H9 (cell line): ENCODE measurements at regions not wholly inside any gene's neighbourhood (a gene's known extent, or its start where the extent isn't known, plus 50 kb on each side); places are given as distances from the start of the nearest gene placed in this dataset.
A peak's percentile ranks its signal among the peaks of the same experiment; 100 is the strongest.

Experiments
- DNase-seq: peaks from one replicate; pipeline ENCODE4 v3.0.0-alpha.2; 2017
- H2AFZ ChIP-seq: one replicate; pipeline ENCODE4 v1.6.1; 2013; ENCODE audit warnings: mild to moderate bottlenecking, low read length, control low read depth, moderate library complexity
- H2AK5ac ChIP-seq: 2 replicates; pipeline ENCODE4 v1.6.1; 2013; ENCODE audit warnings: low read length, control low read depth, mixed read lengths; ENCODE audit not compliant: insufficient read length
- H2BK120ac ChIP-seq: one replicate; pipeline ENCODE4 v1.6.1; 2013; ENCODE audit warnings: low read depth, mild to moderate bottlenecking, low read length, control low read depth, inconsistent platforms; ENCODE audit not compliant: poor library complexity, severe bottlenecking
- H2BK12ac ChIP-seq: 2 replicates; pipeline ENCODE4 v1.6.1; 2013; ENCODE audit warnings: low read length, control low read depth, mixed read lengths, low read depth; ENCODE audit not compliant: insufficient read length
- H2BK15ac ChIP-seq: 2 replicates; pipeline ENCODE4 v1.6.1; 2013; ENCODE audit warnings: low read depth, low read length, control low read depth
- H2BK20ac ChIP-seq: one replicate; pipeline ENCODE4 v1.6.1; 2013; ENCODE audit warnings: low read depth, mild to moderate bottlenecking, low read length, control low read depth, inconsistent platforms; ENCODE audit not compliant: poor library complexity, severe bottlenecking
- H2BK5ac ChIP-seq: 2 replicates; pipeline ENCODE4 v1.6.1; 2013; ENCODE audit warnings: low read length, control low read depth, mixed read lengths; ENCODE audit not compliant: insufficient read length
- H3K14ac ChIP-seq: 2 replicates; pipeline ENCODE4 v1.6.1; 2013; ENCODE audit warnings: low read length, control low read depth; ENCODE audit not compliant: insufficient read depth
- H3K18ac ChIP-seq: 2 replicates; pipeline ENCODE4 v1.6.1; 2013; ENCODE audit warnings: low read depth, mild to moderate bottlenecking, mixed read lengths, low read length, control low read depth; ENCODE audit not compliant: insufficient read length
- H3K23ac ChIP-seq: 2 replicates; pipeline ENCODE4 v1.6.1; 2013; ENCODE audit warnings: low read length, control low read depth, mixed read lengths, low read depth; ENCODE audit not compliant: insufficient read length
- H3K23me2 ChIP-seq: 2 replicates; pipeline ENCODE4 v1.6.1; 2013; ENCODE audit warnings: low read depth, mild to moderate bottlenecking, mixed read lengths, low read length, control low read depth; ENCODE audit not compliant: insufficient read length, poor library complexity, severe bottlenecking
- H3K27ac ChIP-seq: 2 replicates; pipeline ENCODE4 v1.5.1; 2013; ENCODE audit warnings: low read length, control low read depth, mixed read lengths, low read depth; ENCODE audit not compliant: insufficient read length
- H3K27me3 ChIP-seq: 2 replicates; pipeline ENCODE4 v1.6.1; 2013; ENCODE audit warnings: low read length, control low read depth, inconsistent platforms; ENCODE audit not compliant: insufficient read depth
- H3K4ac ChIP-seq: 2 replicates; pipeline ENCODE4 v1.6.1; 2013; ENCODE audit warnings: low read depth, mild to moderate bottlenecking, control low read depth, inconsistent platforms, low read length, moderate library complexity
- H3K4me1 ChIP-seq: 2 replicates; pipeline ENCODE4 v1.6.1; 2013; ENCODE audit warnings: low read length, control low read depth, inconsistent platforms; ENCODE audit not compliant: insufficient read depth
- H3K4me2 ChIP-seq: 2 replicates; pipeline ENCODE4 v1.6.1; 2013; ENCODE audit warnings: low read length, control low read depth, mixed read lengths; ENCODE audit not compliant: insufficient read length, insufficient read depth
- H3K56ac ChIP-seq: 2 replicates; pipeline ENCODE4 v1.6.1; 2013; ENCODE audit warnings: low read depth, mild to moderate bottlenecking, mixed read lengths, low read length, control low read depth; ENCODE audit not compliant: insufficient read length
- H3K79me1 ChIP-seq: 2 replicates; pipeline ENCODE4 v1.6.1; 2013; ENCODE audit warnings: low read depth, mild to moderate bottlenecking, moderate library complexity, low read length, control low read depth, inconsistent platforms; ENCODE audit not compliant: insufficient read depth, poor library complexity, severe bottlenecking
- H3K79me2 ChIP-seq: 2 replicates; pipeline ENCODE4 v1.6.1; 2013; ENCODE audit warnings: low read length, control low read depth, inconsistent platforms; ENCODE audit not compliant: insufficient read depth
- H3K9ac ChIP-seq: 2 replicates; pipeline ENCODE4 v1.6.1; 2013; ENCODE audit warnings: low read length, control low read depth, mixed read lengths; ENCODE audit not compliant: insufficient read length; ENCODE audit errors: extremely low read depth
- H3K9me3 ChIP-seq: one replicate; pipeline ENCODE4 v1.6.1; 2013; ENCODE audit warnings: low read depth, low read length, inconsistent platforms; ENCODE audit not compliant: control insufficient read depth
- H3T11ph ChIP-seq: one replicate; pipeline ENCODE4 v1.6.1; 2013; ENCODE audit warnings: mild to moderate bottlenecking, low read length, control low read depth, inconsistent platforms
- H4K20me1 ChIP-seq: one replicate; pipeline ENCODE4 v1.6.1; 2013; ENCODE audit not compliant: control insufficient read depth, insufficient read length, insufficient read depth
- H4K5ac ChIP-seq: 2 replicates; pipeline ENCODE4 v1.6.1; 2013; ENCODE audit warnings: low read depth, mild to moderate bottlenecking, mixed read lengths, low read length, control low read depth; ENCODE audit not compliant: insufficient read length
- H4K8ac ChIP-seq: replicated peaks from 2 replicates; pipeline ENCODE4 v1.6.1; 2013; ENCODE audit warnings: low read length, control low read depth, mixed read lengths, low read depth; ENCODE audit not compliant: insufficient read length
- H4K91ac ChIP-seq: 2 replicates; pipeline ENCODE4 v1.6.1; 2013; ENCODE audit warnings: low read depth, mild to moderate bottlenecking, moderate library complexity, mixed read lengths, low read length, control low read depth; ENCODE audit not compliant: insufficient read length
- H3K27ac Mint-ChIP-seq, 3 experiments: 2 replicates in 2 of 3; 3 replicates in 1 of 3; pipeline ENCODE4 v1.8.0; 2020 to 2021; ENCODE audit warnings: mixed read lengths in 3 of 3, mild to moderate bottlenecking in 1 of 3, moderate library complexity in 1 of 3
- H3K27me3 Mint-ChIP-seq: 2 replicates; pipeline ENCODE4 v1.8.0; 2021; ENCODE audit warnings: low read depth, mild to moderate bottlenecking, moderate library complexity, mixed read lengths
- H3K36me3 Mint-ChIP-seq, 3 experiments: 2 replicates in 2 of 3; 3 replicates in 1 of 3; pipeline ENCODE4 v1.8.0; 2020 to 2021; ENCODE audit warnings: low read depth in 3 of 3, mixed read lengths in 3 of 3; ENCODE audit not compliant: insufficient read depth in 1 of 3
- H3K4me1 Mint-ChIP-seq, 2 experiments: 2 replicates each; pipeline ENCODE4 v1.8.0; 2020; ENCODE audit warnings: mixed read lengths in 2 of 2
- H3K4me3 Mint-ChIP-seq, 2 experiments: 2 replicates in 1 of 2; 3 replicates in 1 of 2; pipeline ENCODE4 v1.8.0; 2020 to 2021; ENCODE audit warnings: mild to moderate bottlenecking in 2 of 2, mixed read lengths in 2 of 2, moderate library complexity in 1 of 2
- H3K9me3 Mint-ChIP-seq, 2 experiments: 2 replicates in 1 of 2; 3 replicates in 1 of 2; pipeline ENCODE4 v1.8.0; 2020; ENCODE audit warnings: mild to moderate bottlenecking in 2 of 2, mixed read lengths in 2 of 2, moderate library complexity in 1 of 2
- CTCF ChIP-seq: fragments of 200-600 bp; sonication (generic); conservative IDR thresholded peaks from 3 replicates; pipeline ENCODE4 v1.8.0; 2021; ENCODE audit warnings: antibody characterized with exemption, mild to moderate bottlenecking
- WGBS: extraction: QIAGEN DNeasy Blood & Tissue Kit; methylation state at CpG from one replicate; pipeline ENCODE4 v1.1.7; 2013; ENCODE audit warnings: missing lambda C conversion rate, low lambda C conversion rate, mixed read lengths; ENCODE audit not compliant: insufficient read length; ENCODE audit errors: extremely low coverage; 5-methylcytosine and 5-hydroxymethylcytosine counted together

- H3K27ac Mint-ChIP-seq: peak overlapping the region; percentile 54 to 97 (median 95); a peak in 3 of 7 replicates
- Histone ChIP-seq H3K23ac (no peak overlapping the region), H4K5ac (no peak overlapping the region), H3K18ac (no peak overlapping the region), H2BK5ac (no peak overlapping the region), H3K79me2 (no peaks in the 10 kb centered on the region), H3K14ac (no peak overlapping the region), H3K27me3 (no peaks in the 10 kb centered on the region), H4K20me1 (no peaks in the 10 kb centered on the region), H3K27ac (no peak overlapping the region), H3T11ph (no peak overlapping the region), H3K9me3 (no peaks in the 10 kb centered on the region), H2BK15ac (no peak overlapping the region), H3K79me1 (no peaks in the 10 kb centered on the region), H3K9ac (no peak overlapping the region), H2BK20ac (no peak overlapping the region), H3K23me2 (no peaks in the 10 kb centered on the region), H4K91ac (no peak overlapping the region), H3K4me2 (no peak overlapping the region), H2BK120ac (no peak overlapping the region), H3K4ac (no peak overlapping the region), H3K56ac (no peak overlapping the region), H4K8ac (no peak overlapping the region), H2AK5ac (no peak overlapping the region), H2BK12ac (no peak overlapping the region), H3K4me1 (peaks cover 13% of the 10 kb centered on the region), H2AFZ (no peak overlapping the region)
- no CpG with 5 or more reads among the region's 3 CpGs for WGBS
- peak overlapping the region in 1 of 2 experiments; percentile 16; a peak in 1 of 5 replicates for H3K4me3 Mint-ChIP-seq
- TF ChIP-seq CTCF: no peak
- DNase-seq: no peak
- H3K36me3 Mint-ChIP-seq: no peaks in the 10 kb centered on the region; a peak in 2 of 7 replicates
- peaks cover 46 to 48% of the 10 kb centered on the region in 2 experiments for H3K4me1 Mint-ChIP-seq
- no peaks in the 10 kb centered on the region for H3K9me3 Mint-ChIP-seq
- no peaks in the 10 kb centered on the region for H3K27me3 Mint-ChIP-seq
These were observed 436.7 kb downstream of the EFNB2 start for GRCh38 chr13:106098778-106099177.
